GM23338 (cell line): ENCODE measurements at regions not wholly inside any gene's neighbourhood (a gene's known extent, or its start where the extent isn't known, plus 50 kb on each side); places are given as distances from the start of the nearest gene placed in this dataset.
A peak's percentile ranks its signal among the peaks of the same experiment; 100 is the strongest.
"Not testable (repeated sequence)": the region's sequence is repeated elsewhere in the genome, so short reads cannot be mapped to it uniquely, and the experiment has no call there.

Experiments used
- ATAC-seq: fragments of 200-7000 bp; cut with Tn5 transposase; 3 replicates; pipeline ENCODE4 v1.9.1; 2020
- DNase-seq: peaks from one replicate; pipeline ENCODE4 v3.0.0-alpha.2; 2015; ENCODE audit warnings: low spot score
- H2AFZ ChIP-seq: fragments of 200-600 bp; sonication (generic); 2 replicates; pipeline ENCODE4 v1.8.0; 2016; ENCODE audit warnings: antibody characterized with exemption, mild to moderate bottlenecking, moderate library complexity
- H3F3A ChIP-seq: fragments of 200-600 bp; sonication (generic); replicated peaks from 2 replicates; pipeline ENCODE4 v1.8.0; 2017; ENCODE audit warnings: antibody characterized with exemption, mixed run types, low read depth
- H3K27ac ChIP-seq: fragments of 200-600 bp; sonication (generic); 2 replicates; pipeline ENCODE4 v1.6.1; 2016; ENCODE audit warnings: low read depth
- H3K27me3 ChIP-seq: fragments of 200-600 bp; sonication (generic); 2 replicates; pipeline ENCODE4 v1.8.0; 2016; ENCODE audit warnings: mild to moderate bottlenecking, mixed run types, moderate library complexity; ENCODE audit not compliant: insufficient read depth
- H3K36me3 ChIP-seq: fragments of 200-600 bp; sonication (generic); 2 replicates; pipeline ENCODE4 v1.8.0; 2016; ENCODE audit warnings: mild to moderate bottlenecking; ENCODE audit not compliant: insufficient read depth
- H3K4me1 ChIP-seq: fragments of 200-600 bp; sonication (generic); 2 replicates; pipeline ENCODE4 v1.8.0; 2016; ENCODE audit warnings: mild to moderate bottlenecking, moderate library complexity; ENCODE audit not compliant: insufficient read depth
- H3K4me2 ChIP-seq: fragments of 200-600 bp; sonication (generic); 2 replicates; pipeline ENCODE4 v1.7.1; 2017; ENCODE audit warnings: mixed run types
- H3K4me3 ChIP-seq: fragments of 200-600 bp; sonication (generic); 2 replicates; pipeline ENCODE4 v1.6.1; 2016; ENCODE audit warnings: mixed run types
- H3K79me2 ChIP-seq: fragments of 200-600 bp; sonication (generic); replicated peaks from 2 replicates; pipeline ENCODE4 v1.8.0; 2017; ENCODE audit warnings: mild to moderate bottlenecking; ENCODE audit not compliant: insufficient read depth
- H3K9me2 ChIP-seq: fragments of 200-600 bp; sonication (generic); 2 replicates; pipeline ENCODE4 v1.8.0; 2017; ENCODE audit not compliant: insufficient read depth
- H4K20me1 ChIP-seq: fragments of 200-600 bp; sonication (generic); replicated peaks from 2 replicates; pipeline ENCODE4 v1.8.0; 2017; ENCODE audit warnings: mild to moderate bottlenecking; ENCODE audit not compliant: insufficient read depth
- H3K27ac Mint-ChIP-seq: 2 replicates; pipeline ENCODE4 v1.8.0; 2020; ENCODE audit warnings: inconsistent platforms, mild to moderate bottlenecking, moderate library complexity, mixed read lengths
- H3K27me3 Mint-ChIP-seq: 3 replicates; pipeline ENCODE4 v1.8.0; 2022; ENCODE audit warnings: low read depth, mild to moderate bottlenecking, moderate library complexity, mixed read lengths, inconsistent platforms; ENCODE audit not compliant: insufficient read depth, poor library complexity
- H3K36me3 Mint-ChIP-seq: 3 replicates; pipeline ENCODE4 v1.8.0; 2021; ENCODE audit warnings: low read depth, mild to moderate bottlenecking, inconsistent platforms, moderate library complexity, mixed read lengths
- H3K4me1 Mint-ChIP-seq: 3 replicates; pipeline ENCODE4 v1.8.0; 2020; ENCODE audit warnings: mild to moderate bottlenecking, inconsistent platforms, mixed read lengths
- H3K4me3 Mint-ChIP-seq: 3 replicates; pipeline ENCODE4 v1.8.0; 2021; ENCODE audit warnings: moderate library complexity, mild to moderate bottlenecking, inconsistent platforms, mixed read lengths
- H3K9me3 Mint-ChIP-seq: 3 replicates; pipeline ENCODE4 v1.8.0; 2020; ENCODE audit warnings: moderate library complexity, mild to moderate bottlenecking, inconsistent platforms, mixed read lengths
- CREB1 ChIP-seq: fragments of 250-450 bp; sonication (Bioruptor Pico); IDR thresholded peaks from 2 replicates; pipeline ENCODE4 v1.5.0; 2020; ENCODE audit warnings: low read depth, mild to moderate bottlenecking, moderate library complexity
- CTCF ChIP-seq, 2 experiments: fragments of 200-600 bp in 1 of 2; sonication (generic) in 1 of 2; conservative IDR thresholded peaks; 2 replicates each; pipeline versions ENCODE4 v1.5.1 to v1.6.1; 2016 to 2017; ENCODE audit warnings: antibody characterized with exemption in 2 of 2, low read depth in 2 of 2, mild to moderate bottlenecking in 2 of 2, moderate library complexity in 1 of 2
- ETS1 ChIP-seq: IDR thresholded peaks from 2 replicates; pipeline ENCODE4 v1.6.1; 2016; ENCODE audit warnings: antibody characterized with exemption
- EZH2 ChIP-seq: fragments of 200-600 bp; sonication (generic); IDR thresholded peaks from one replicate; pipeline ENCODE4 v1.8.0; 2017; ENCODE audit warnings: antibody characterized with exemption, mild to moderate bottlenecking, low read depth; ENCODE audit not compliant: unreplicated experiment
- EZH2phosphoT487 ChIP-seq: fragments of 200-600 bp; sonication (generic); IDR thresholded peaks from one replicate; pipeline ENCODE4 v1.8.1; 2018; ENCODE audit warnings: antibody characterized with exemption; ENCODE audit not compliant: unreplicated experiment
- JUNB ChIP-seq: IDR thresholded peaks from one replicate; pipeline ENCODE4 v1.6.1; 2016; ENCODE audit warnings: antibody characterized with exemption; ENCODE audit not compliant: unreplicated experiment
- NANOG ChIP-seq: IDR thresholded peaks from 2 replicates; pipeline ENCODE4 v1.6.1; 2016; ENCODE audit warnings: antibody characterized with exemption, borderline replicate concordance
- POLR2AphosphoS5 ChIP-seq: IDR thresholded peaks from 2 replicates; pipeline ENCODE4 v1.6.1; 2016; ENCODE audit warnings: antibody characterized with exemption, low read depth
- STAT1 ChIP-seq: IDR thresholded peaks from one replicate; pipeline ENCODE4 v1.6.1; 2016; ENCODE audit warnings: antibody characterized with exemption; ENCODE audit not compliant: unreplicated experiment
- ZNF331 ChIP-seq: fragments of 250-450 bp; sonication (Bioruptor Pico); IDR thresholded peaks from 2 replicates; pipeline ENCODE4 v1.5.0; 2020; ENCODE audit warnings: low read depth, mild to moderate bottlenecking, moderate library complexity

- not testable (repeated sequence) for H3K9me2 ChIP-seq, H3K4me3 Mint-ChIP-seq, H3K4me3 ChIP-seq, H3K36me3 ChIP-seq, H4K20me1 ChIP-seq, H3F3A ChIP-seq, DNase-seq, H3K27me3 ChIP-seq, H3K79me2 ChIP-seq, H2AFZ ChIP-seq, H3K27ac ChIP-seq, H3K36me3 Mint-ChIP-seq, H3K4me2 ChIP-seq, ATAC-seq, H3K27ac Mint-ChIP-seq, H3K4me1 Mint-ChIP-seq, H3K4me1 ChIP-seq
- Mint-ChIP-seq H3K9me3 (peaks cover 11% of the 10 kb centered on the region), H3K27me3 (peaks cover 18% of the 10 kb centered on the region)
These were observed 100.6 kb upstream of the LRPAP1 start for GRCh38 chr4:3632794-3633193.

GRCh38 chr4:3631544-3632266, 99.5 kb upstream of the LRPAP1 start:
- ATAC-seq, H3K27ac Mint-ChIP-seq, H3K27ac ChIP-seq, H3K4me3 ChIP-seq, H3K27me3 ChIP-seq, H3K4me1 ChIP-seq, H3K79me2 ChIP-seq, H4K20me1 ChIP-seq, H2AFZ ChIP-seq, H3K9me2 ChIP-seq, H3K4me3 Mint-ChIP-seq, DNase-seq, H3K4me2 ChIP-seq, H3K4me1 Mint-ChIP-seq, H3K36me3 Mint-ChIP-seq, H3F3A ChIP-seq, H3K9me3 Mint-ChIP-seq, H3K36me3 ChIP-seq: not testable (repeated sequence)
- peaks cover 14% of the 10 kb centered on the region for H3K27me3 Mint-ChIP-seq

GRCh38 chr4:3630598-3631543, 98.6 kb upstream of the LRPAP1 start:
- Histone ChIP-seq H3K9me2 (no peaks in the 10 kb centered on the region), H3K27me3 (no peaks in the 10 kb centered on the region), H3K4me1 (no peaks in the 10 kb centered on the region), H3K79me2 (no peaks in the 10 kb centered on the region), H3K4me2 (no peak overlapping the region), H3K4me3 (no peak overlapping the region), H2AFZ (no peak overlapping the region), H3K36me3 (no peaks in the 10 kb centered on the region), H4K20me1 (no peaks in the 10 kb centered on the region), H3K27ac (no peak overlapping the region), H3F3A (no peaks in the 10 kb centered on the region)
- Mint-ChIP-seq H3K36me3 (peaks cover 2% of the 10 kb centered on the region; the same call in 2 of the 3 replicates), H3K27ac (no peak overlapping the region), H3K9me3 (peaks cover 3% of the 10 kb centered on the region; the same call in 2 of the 3 replicates), H3K4me3 (no peak overlapping the region), H3K4me1 (no peaks in the 10 kb centered on the region; the same call in 2 of the 3 replicates), H3K27me3 (peaks cover 13% of the 10 kb centered on the region)
- DNase-seq (no peak), ATAC-seq (peak; percentile 50)
- TF ChIP-seq POLR2AphosphoS5 = no peak
- TF ChIP-seq STAT1 = no peak
- no peak for TF ChIP-seq ETS1
- no peak for TF ChIP-seq NANOG
- TF ChIP-seq EZH2 = no peak
- TF ChIP-seq JUNB = no peak
- TF ChIP-seq EZH2phosphoT487 = no peak
- no peak for TF ChIP-seq ZNF331
- no peak for TF ChIP-seq CREB1 (CRISPR knock-in tag)
- TF ChIP-seq CTCF (conservative IDR thresholded peaks at IDR 0.05; ENCODE audit: low read depth in 2 of 2) = no peak
